IMR-90 (cell line): ENCODE measurements at regions not wholly inside any gene's neighbourhood (a gene's known extent, or its start where the extent isn't known, plus 50 kb on each side); places are given as distances from the start of the nearest gene placed in this dataset.

ENCODE experiments used
- ATAC-seq: fragments of 200-7000 bp; cut with Tn5 transposase; 2 replicates; pipeline ENCODE4 v1.9.1; 2020; ENCODE audit warnings: low read depth, mild to moderate bottlenecking, moderate library complexity
- BruUV-seq: library from RNA; stranded (reverse); fragments of 400-500 nt; replicated peaks from 2 replicates; lab custom pipeline; 2021; lab: Mats Ljungman, UMichigan
- CTCF ChIA-PET: fragments of 300-600 bp; formaldehyde crosslinking; extraction: SDS; loops from one replicate; lab custom pipeline; 2021; ENCODE audit warnings: antibody characterized with exemption; lab: Yijun Ruan, JAX
- POLR2A ChIA-PET: fragments of 300-600 bp; sonication (Branson Sonifier 250); formaldehyde crosslinking; loops from one replicate; lab custom pipeline; 2022; ENCODE audit warnings: antibody characterized with exemption; ENCODE audit not compliant: unreplicated experiment; lab: Charles Lee
- DNase-seq: peaks from one replicate; pipeline ENCODE4 v3.0.0; 2013
- H2AFZ ChIP-seq: replicated peaks from 2 replicates; pipeline ENCODE3; 2013; ENCODE audit warnings: low read length, mild to moderate bottlenecking; ENCODE audit not compliant: poor library complexity
- H2AK5ac ChIP-seq: 2 replicates; pipeline ENCODE4 v1.6.1; 2013; ENCODE audit warnings: low read depth, low read length, inconsistent platforms
- H2AK9ac ChIP-seq: replicated peaks from 2 replicates; pipeline ENCODE3; 2013; ENCODE audit warnings: mild to moderate bottlenecking, low read depth, low read length, moderate library complexity; ENCODE audit not compliant: poor library complexity
- H2BK120ac ChIP-seq: 2 replicates; pipeline ENCODE4 v1.6.1; 2013; ENCODE audit warnings: low read depth, low read length, inconsistent platforms
- H2BK15ac ChIP-seq: 3 replicates; pipeline ENCODE4 v1.6.1; 2013; ENCODE audit warnings: low read depth, low read length, inconsistent platforms
- H2BK20ac ChIP-seq: 2 replicates; pipeline ENCODE4 v1.6.1; 2013; ENCODE audit warnings: low read depth, mild to moderate bottlenecking, inconsistent platforms, low read length, moderate library complexity
- H2BK5ac ChIP-seq: 2 replicates; pipeline ENCODE4 v1.6.1; 2013; ENCODE audit warnings: mild to moderate bottlenecking, low read depth, low read length, inconsistent platforms; ENCODE audit not compliant: poor library complexity, severe bottlenecking
- H3K14ac ChIP-seq: replicated peaks from 2 replicates; pipeline ENCODE4 v1.6.1; 2013; ENCODE audit warnings: low read depth, low read length, inconsistent platforms
- H3K18ac ChIP-seq: 2 replicates; pipeline ENCODE4 v1.6.1; 2013; ENCODE audit warnings: low read depth, low read length, control low read depth
- H3K23ac ChIP-seq: 2 replicates; pipeline ENCODE4 v1.6.1; 2013; ENCODE audit warnings: low read depth, low read length, inconsistent platforms
- H3K27ac ChIP-seq: 2 replicates; pipeline ENCODE4 v1.5.1; 2013; ENCODE audit warnings: mild to moderate bottlenecking, control low read depth, low read length; ENCODE audit not compliant: insufficient read depth
- H3K27me3 ChIP-seq: 2 replicates; pipeline ENCODE4 v1.6.1; 2013; ENCODE audit warnings: low read length; ENCODE audit not compliant: control insufficient read depth, insufficient read depth
- H3K36me3 ChIP-seq: 2 replicates; pipeline ENCODE4 v1.6.1; 2013; ENCODE audit warnings: low read length, mixed read lengths; ENCODE audit not compliant: control insufficient read depth, insufficient read depth
- H3K4ac ChIP-seq: 2 replicates; pipeline ENCODE4 v1.6.1; 2013; ENCODE audit warnings: low read depth, low read length, inconsistent platforms
- H3K4me1 ChIP-seq: 2 replicates; pipeline ENCODE4 v1.6.1; 2013; ENCODE audit warnings: low read length, mixed read lengths; ENCODE audit not compliant: control insufficient read depth, insufficient read depth
- H3K4me2 ChIP-seq: 2 replicates; pipeline ENCODE4 v1.6.1; 2013; ENCODE audit warnings: low read depth, mild to moderate bottlenecking, control low read depth, low read length, moderate library complexity
- H3K4me3 ChIP-seq: 2 replicates; pipeline ENCODE4 v1.5.1; 2013; ENCODE audit warnings: low read depth, mild to moderate bottlenecking, control low read depth, low read length, moderate library complexity; ENCODE audit not compliant: insufficient read depth
- H3K56ac ChIP-seq: 2 replicates; pipeline ENCODE4 v1.6.1; 2013; ENCODE audit warnings: low read length, inconsistent platforms; ENCODE audit not compliant: insufficient read depth; ENCODE audit errors: extremely low read depth
- H3K79me1 ChIP-seq, 2 experiments: 2 replicates each; pipeline ENCODE4 v1.6.1; 2013; ENCODE audit warnings: low read length in 2 of 2, inconsistent platforms in 1 of 2, low read depth in 1 of 2
- H3K9ac ChIP-seq: 2 replicates; pipeline ENCODE4 v1.6.1; 2013; ENCODE audit warnings: low read depth, low read length, control low read depth
- H3K9me1 ChIP-seq: 2 replicates; pipeline ENCODE4 v1.6.1; 2013; ENCODE audit warnings: low read length, inconsistent platforms; ENCODE audit not compliant: insufficient read depth
- H3K9me3 ChIP-seq: 2 replicates; pipeline ENCODE4 v1.6.1; 2013; ENCODE audit warnings: low read length; ENCODE audit not compliant: control insufficient read depth, insufficient read depth
- H4K20me1 ChIP-seq: 2 replicates; pipeline ENCODE4 v1.6.1; 2013; ENCODE audit warnings: low read length, inconsistent platforms; ENCODE audit not compliant: insufficient read depth
- H4K5ac ChIP-seq: 2 replicates; pipeline ENCODE4 v1.6.1; 2013; ENCODE audit warnings: mild to moderate bottlenecking, low read depth, low read length, control low read depth
- H4K8ac ChIP-seq, 2 experiments: 2 replicates each; pipeline ENCODE4 v1.6.1; 2013; ENCODE audit warnings: low read depth in 2 of 2, low read length in 2 of 2, control low read depth in 1 of 2, inconsistent platforms in 1 of 2
- H4K91ac ChIP-seq: 2 replicates; pipeline ENCODE4 v1.6.1; 2013; ENCODE audit warnings: low read depth, low read length, inconsistent platforms; ENCODE audit not compliant: insufficient read depth
- CEBPB ChIP-seq: IDR thresholded peaks from 2 replicates; pipeline ENCODE4 v1.6.1; 2012; ENCODE audit warnings: low read depth, low read length, improper control_type of control experiment
- MAFK ChIP-seq: IDR thresholded peaks from 2 replicates; pipeline ENCODE4 v1.6.1; 2012; ENCODE audit warnings: low read depth, low read length, improper control_type of control experiment
- NFE2L2 ChIP-seq: fragments of 150-350 bp; IDR thresholded peaks from 2 replicates; pipeline ENCODE4 v1.6.1; 2016; ENCODE audit warnings: low read depth, mild to moderate bottlenecking, low read length
- SMC3 ChIP-seq: fragments of 150-350 bp; IDR thresholded peaks from 2 replicates; pipeline ENCODE4 v1.6.1; 2016; ENCODE audit warnings: low read depth, mild to moderate bottlenecking, antibody characterized with exemption, low read length, moderate library complexity
- WGBS, 2 experiments: methylation state at CpG; one replicate each; pipeline versions ENCODE4 v1.1.5 to v1.1.7; 2013; ENCODE audit warnings: missing lambda C conversion rate in 2 of 2; ENCODE audit not compliant: insufficient read length in 1 of 2; ENCODE audit errors: extremely low coverage in 2 of 2; 5-methylcytosine and 5-hydroxymethylcytosine counted together
- dilution Hi-C: fragments of 300-500 bp; cut with HindIII; formaldehyde crosslinking; loops from one replicate; pipeline ENCODE4 v1.14.3; 2018; ENCODE audit warnings: low sequenced_read_pairs; ENCODE audit not compliant: unreplicated experiment
- in situ Hi-C: fragments of 300-500 bp; cut with MboI; formaldehyde crosslinking; loops from 3 replicates; pipeline ENCODE4 v1.14.3; 2019; ENCODE audit warnings: low sequenced_read_pairs, inconsistent platforms, mixed read lengths
- intact Hi-C: fragments of 100-400 bp; cut with micrococcal nuclease; formaldehyde crosslinking; loops from 2 replicates; pipeline ENCODE4 v1.10.0; 2022
- TF ChIP-seq, protein P1 (sequence below): fragments of 150-350 bp; IDR thresholded peaks from 2 replicates; pipeline ENCODE4 v1.6.1; 2016; ENCODE audit warnings: low read depth, mild to moderate bottlenecking, low read length, moderate library complexity, borderline replicate concordance

DNA sequence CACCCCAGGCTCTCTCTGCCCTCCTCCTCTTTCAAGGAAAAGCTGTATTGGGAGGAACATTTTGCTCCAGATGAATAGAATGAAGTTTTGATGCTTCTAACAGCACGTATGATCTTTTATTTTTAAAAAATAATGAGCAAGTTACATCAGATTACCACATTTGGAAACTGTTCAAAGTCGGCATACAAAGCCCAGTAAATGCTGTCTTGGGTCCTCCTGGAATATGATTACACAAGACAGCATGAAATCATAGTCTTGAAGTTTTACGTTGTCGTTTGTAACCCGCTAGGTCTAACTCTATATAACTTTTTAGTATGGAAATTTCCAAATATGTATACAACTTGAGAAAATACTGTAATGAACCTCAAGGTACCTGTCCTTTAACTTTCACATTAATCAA, 385.6 kb downstream of the HLX start:
- H4K8ac ChIP-seq: no peak overlapping the region
- H3K14ac ChIP-seq: no peak overlapping the region
- H4K5ac ChIP-seq: no peak overlapping the region
- H3K9ac ChIP-seq: no peak overlapping the region
- H2BK15ac ChIP-seq: no peak overlapping the region
- no peak overlapping the region for H2AK9ac ChIP-seq
- H3K36me3 ChIP-seq: no peaks in the 10 kb centered on the region
- H2BK120ac ChIP-seq: no peak overlapping the region; the same call in 1 of the 2 replicates
- H3K9me1 ChIP-seq: 0 out of 2 replicates have a peak, but pooled peaks cover 3% of the 10 kb centered on the region
- H2BK5ac ChIP-seq: no peak overlapping the region
- H3K79me1 ChIP-seq: no peaks in the 10 kb centered on the region
- H4K20me1 ChIP-seq: no peaks in the 10 kb centered on the region
- TF ChIP-seq CEBPB (no peak), SMC3 (no peak), MAFK (no peak), NFE2L2 (no peak)
- TF ChIP-seq, protein P1, sequence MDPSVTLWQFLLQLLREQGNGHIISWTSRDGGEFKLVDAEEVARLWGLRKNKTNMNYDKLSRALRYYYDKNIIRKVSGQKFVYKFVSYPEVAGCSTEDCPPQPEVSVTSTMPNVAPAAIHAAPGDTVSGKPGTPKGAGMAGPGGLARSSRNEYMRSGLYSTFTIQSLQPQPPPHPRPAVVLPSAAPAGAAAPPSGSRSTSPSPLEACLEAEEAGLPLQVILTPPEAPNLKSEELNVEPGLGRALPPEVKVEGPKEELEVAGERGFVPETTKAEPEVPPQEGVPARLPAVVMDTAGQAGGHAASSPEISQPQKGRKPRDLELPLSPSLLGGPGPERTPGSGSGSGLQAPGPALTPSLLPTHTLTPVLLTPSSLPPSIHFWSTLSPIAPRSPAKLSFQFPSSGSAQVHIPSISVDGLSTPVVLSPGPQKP: no peak
- no CpG with 5 or more reads among the region's 5 CpGs for WGBS, 2 experiments
- H3K23ac ChIP-seq: no peak overlapping the region
- no peak overlapping the region for H4K91ac ChIP-seq
- H3K9me3 ChIP-seq: no peaks in the 10 kb centered on the region
- no peak overlapping the region for H3K18ac ChIP-seq
- H3K27me3 ChIP-seq: no peaks in the 10 kb centered on the region
- dilution Hi-C loops (no loop called here), intact Hi-C loops (loop anchor here (1.0 to 10.0 kb wide), 3 partner anchors 166 to 460 kb away; no protein-coding TSS in a partner anchor), in situ Hi-C loops (loop anchor here (10.0 to 25.0 kb wide), 2 partner anchors 170 to 1197 kb away; no protein-coding TSS in a partner anchor)
- 0 out of 2 replicates have a peak overlapping the region, but pooled peaks have one; percentile 11 for H2BK20ac ChIP-seq
- peaks cover 2% of the 10 kb centered on the region; the same call in 1 of the 2 replicates for H3K4me1 ChIP-seq
- no peak overlapping the region for H3K56ac ChIP-seq
- no peak overlapping the region for H3K4me2 ChIP-seq
- ChIA-PET CTCF (interaction anchor here (0.9 to 3.3 kb wide), 7 partner anchors 8 to 454 kb away, joined by 3 to 43 read pairs (median 7); no protein-coding TSS in a partner anchor), POLR2A (no interaction called here)
- BruUV-seq: no TSS peak
- no peak overlapping the region for H3K4ac ChIP-seq
- no peak overlapping the region for H3K4me3 ChIP-seq
- H3K27ac ChIP-seq: no peak overlapping the region
- H2AK5ac ChIP-seq: no peak overlapping the region
- ATAC-seq (no peak), DNase-seq (no peak)
- H2AFZ ChIP-seq: no peak overlapping the region
